ENCODE measurements at regions not wholly inside any gene's neighbourhood (a gene's known extent, or its start where the extent isn't known, plus 50 kb on each side); places are given as distances from the start of the nearest gene placed in this dataset.

DNA sequence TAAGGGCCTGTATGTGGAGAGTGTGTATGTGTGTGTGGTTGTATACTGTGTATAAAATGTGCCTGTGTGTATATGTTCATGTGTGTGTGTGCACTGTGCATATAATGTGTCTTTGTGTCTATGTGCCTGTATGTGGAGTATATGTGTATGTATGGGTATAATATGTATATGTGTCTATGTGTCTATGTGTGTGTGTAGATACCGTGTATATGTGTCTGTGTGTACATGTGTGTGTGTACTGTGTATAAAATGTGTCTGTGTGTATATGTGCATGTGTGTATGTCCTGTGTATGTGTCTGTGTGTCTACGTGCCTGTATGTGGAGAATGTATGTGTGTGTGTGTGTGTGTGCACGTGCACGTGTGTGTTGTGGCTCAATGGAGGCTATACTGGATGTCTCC, 200.4 kb upstream of the ZFHX3 start:
- H3K4me3 ChIP-seq (ENCODE audit: low read depth, low read length, poor library complexity, severe bottlenecking): no peak overlapping the region
- no peak for TF ChIP-seq EZH2phosphoT487 (IDR thresholded peaks at IDR 0.05; ENCODE audit: borderline replicate concordance, low read depth, low read length)
- intact Hi-C loops (cut with micrococcal nuclease; ENCODE audit: unreplicated experiment): no loop called here
- BruUV-seq (replicated peaks): no TSS peak
- no peak overlapping the region for H2AFZ ChIP-seq (ENCODE audit: low read length)
- H3K79me2 ChIP-seq (ENCODE audit: insufficient read depth, low read depth, low read length): no peaks in the 10 kb centered on the region
- H3K27ac ChIP-seq (ENCODE audit: low read depth, low read length, poor library complexity, severe bottlenecking): no peak overlapping the region
- H3K9me2 ChIP-seq (ENCODE audit: insufficient read depth, low read length): no peaks in the 10 kb centered on the region
- no peaks in the 10 kb centered on the region for H3K9me3 ChIP-seq (ENCODE audit: low read length)
- ChIA-PET CTCF (ENCODE audit: unreplicated experiment) (no interaction called here), POLR2A (no interaction called here)
- no peak overlapping the region for H3K4me2 ChIP-seq (ENCODE audit: low read length)
- no peaks in the 10 kb centered on the region for H3K36me3 ChIP-seq (ENCODE audit: insufficient read depth, low read length)
- no peak for DNase-seq (ENCODE audit: low spot score)
- H4K20me1 ChIP-seq (ENCODE audit: insufficient read depth, low read length): no peaks in the 10 kb centered on the region
- H3K4me1 ChIP-seq (ENCODE audit: insufficient read depth, low read length, poor library complexity, severe bottlenecking): no peaks in the 10 kb centered on the region

DNA sequence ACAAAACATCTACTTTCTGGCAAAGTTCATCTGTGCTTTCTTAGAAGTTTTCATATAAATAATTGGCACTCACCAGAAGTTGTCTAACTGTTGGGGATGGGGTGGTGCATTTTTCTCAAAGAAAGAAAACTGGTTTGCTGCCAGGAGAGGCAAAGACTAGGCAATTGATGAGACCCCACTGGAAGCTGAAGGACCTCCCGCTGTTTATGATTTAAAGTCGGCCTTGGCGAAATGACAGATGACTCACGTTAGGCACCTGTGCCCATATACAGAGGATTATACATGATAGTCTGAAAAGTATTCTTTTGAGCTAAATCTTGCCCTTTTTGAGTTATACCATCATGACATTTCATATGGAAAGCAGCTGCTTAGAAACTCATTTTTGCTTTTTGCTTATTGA, 193.0 kb upstream of the ZFHX3 start:
- CTCF ChIA-PET (ENCODE audit: unreplicated experiment): no interaction called here

DNA sequence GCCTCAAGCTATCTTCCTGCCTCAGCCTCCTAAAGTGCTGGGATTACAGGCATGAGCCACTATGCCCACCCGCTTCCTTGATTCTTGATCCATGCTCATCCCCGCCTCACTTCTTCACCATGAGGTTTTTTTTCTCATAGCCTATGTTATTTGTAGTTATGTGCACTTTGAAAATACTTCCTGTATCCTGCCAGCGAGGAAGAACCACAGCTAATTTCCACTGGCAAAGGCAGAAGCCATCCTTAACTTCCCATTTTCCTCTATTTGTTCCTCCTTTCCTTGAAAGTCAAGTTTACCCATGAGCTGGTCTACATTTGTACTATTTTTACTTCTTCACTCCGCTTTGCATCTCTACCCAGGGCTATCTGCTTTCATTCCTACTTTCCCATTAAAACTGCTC, 189.7 kb upstream of the ZFHX3 start:
- H3K4me2 ChIP-seq (ENCODE audit: low read length): no peak overlapping the region
- no peaks in the 10 kb centered on the region for H3K9me3 ChIP-seq (ENCODE audit: low read length)
- no peak overlapping the region for H3K4me3 ChIP-seq (ENCODE audit: low read depth, low read length, poor library complexity, severe bottlenecking)
- H2AFZ ChIP-seq (ENCODE audit: low read length): no peak overlapping the region
- no peaks in the 10 kb centered on the region for H3K9me2 ChIP-seq (ENCODE audit: insufficient read depth, low read length)
- H3K36me3 ChIP-seq (ENCODE audit: insufficient read depth, low read length): no peaks in the 10 kb centered on the region
- POLR2A ChIA-PET: no interaction called here
- BruUV-seq (replicated peaks): no TSS peak
- no peaks in the 10 kb centered on the region for H3K4me1 ChIP-seq (ENCODE audit: insufficient read depth, low read length, poor library complexity, severe bottlenecking)
- no peaks in the 10 kb centered on the region for H4K20me1 ChIP-seq (ENCODE audit: insufficient read depth, low read length)
- no peak for TF ChIP-seq EZH2phosphoT487 (IDR thresholded peaks at IDR 0.05; ENCODE audit: borderline replicate concordance, low read depth, low read length)
- TF ChIP-seq, protein P1, sequence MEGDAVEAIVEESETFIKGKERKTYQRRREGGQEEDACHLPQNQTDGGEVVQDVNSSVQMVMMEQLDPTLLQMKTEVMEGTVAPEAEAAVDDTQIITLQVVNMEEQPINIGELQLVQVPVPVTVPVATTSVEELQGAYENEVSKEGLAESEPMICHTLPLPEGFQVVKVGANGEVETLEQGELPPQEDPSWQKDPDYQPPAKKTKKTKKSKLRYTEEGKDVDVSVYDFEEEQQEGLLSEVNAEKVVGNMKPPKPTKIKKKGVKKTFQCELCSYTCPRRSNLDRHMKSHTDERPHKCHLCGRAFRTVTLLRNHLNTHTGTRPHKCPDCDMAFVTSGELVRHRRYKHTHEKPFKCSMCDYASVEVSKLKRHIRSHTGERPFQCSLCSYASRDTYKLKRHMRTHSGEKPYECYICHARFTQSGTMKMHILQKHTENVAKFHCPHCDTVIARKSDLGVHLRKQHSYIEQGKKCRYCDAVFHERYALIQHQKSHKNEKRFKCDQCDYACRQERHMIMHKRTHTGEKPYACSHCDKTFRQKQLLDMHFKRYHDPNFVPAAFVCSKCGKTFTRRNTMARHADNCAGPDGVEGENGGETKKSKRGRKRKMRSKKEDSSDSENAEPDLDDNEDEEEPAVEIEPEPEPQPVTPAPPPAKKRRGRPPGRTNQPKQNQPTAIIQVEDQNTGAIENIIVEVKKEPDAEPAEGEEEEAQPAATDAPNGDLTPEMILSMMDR (conservative IDR thresholded peaks at IDR 0.05; ENCODE audit: low read length): no peak
- no peaks in the 10 kb centered on the region for H3K79me2 ChIP-seq (ENCODE audit: insufficient read depth, low read depth, low read length)
- CTCF ChIA-PET (ENCODE audit: unreplicated experiment): no interaction called here
- no peak for DNase-seq (ENCODE audit: low spot score)
- intact Hi-C loops (cut with micrococcal nuclease; ENCODE audit: unreplicated experiment): no loop called here
- no peak overlapping the region for H3K27ac ChIP-seq (ENCODE audit: low read depth, low read length, poor library complexity, severe bottlenecking)

More for the DNA sequence above, 193.0 kb upstream of the ZFHX3 start:
- Histone ChIP-seq H3K36me3 (ENCODE audit: insufficient read depth, low read length) (no peaks in the 10 kb centered on the region), H3K9me2 (ENCODE audit: insufficient read depth, low read length) (no peaks in the 10 kb centered on the region), H4K20me1 (ENCODE audit: insufficient read depth, low read length) (no peaks in the 10 kb centered on the region), H3K4me1 (ENCODE audit: insufficient read depth, low read length, poor library complexity, severe bottlenecking) (no peaks in the 10 kb centered on the region), H3K79me2 (ENCODE audit: insufficient read depth, low read depth, low read length) (no peaks in the 10 kb centered on the region), H3K9me3 (ENCODE audit: low read length) (no peaks in the 10 kb centered on the region), H3K4me3 (ENCODE audit: low read depth, low read length, poor library complexity, severe bottlenecking) (no peak overlapping the region), H3K4me2 (ENCODE audit: low read length) (no peak overlapping the region), H2AFZ (ENCODE audit: low read length) (no peak overlapping the region), H3K27ac (ENCODE audit: low read depth, low read length, poor library complexity, severe bottlenecking) (no peak overlapping the region)
- POLR2A ChIA-PET: no interaction called here
- intact Hi-C loops (cut with micrococcal nuclease; ENCODE audit: unreplicated experiment): no loop called here
- no peak for DNase-seq (ENCODE audit: low spot score)
- no TSS peak for BruUV-seq (replicated peaks)
- TF ChIP-seq EZH2phosphoT487 (IDR thresholded peaks at IDR 0.05; ENCODE audit: borderline replicate concordance, low read depth, low read length): no peak
- TF ChIP-seq, protein P1 (conservative IDR thresholded peaks at IDR 0.05; ENCODE audit: low read length): no peak

Measured in OCI-LY7 (cell line).